ENCODE measurements at regions not wholly inside any gene's neighbourhood (a gene's known extent, or its start where the extent isn't known, plus 50 kb on each side); places are given as distances from the start of the nearest gene placed in this dataset.

- TF ChIP-seq CTCF (conservative IDR thresholded peaks at IDR 0.05) (no peak), ZFX (IDR thresholded peaks at IDR 0.05) (no peak)
These were observed 49.7 kb downstream of the SIPA1L2 start for GRCh38 chr1:232579958-232580941.

Data from C4-2B (cell line).